ENCODE measurements at regions not wholly inside any gene's neighbourhood (a gene's known extent, or its start where the extent isn't known, plus 50 kb on each side); places are given as distances from the start of the nearest gene placed in this dataset.
"Not testable (repeated sequence)": the region's sequence is repeated elsewhere in the genome, so short reads cannot be mapped to it uniquely, and the experiment has no call there.

- not testable (repeated sequence) for TF ChIP-seq CTCF (IDR thresholded peaks at IDR 0.05; ENCODE audit: low read depth, low read length); EZH2phosphoT487 (IDR thresholded peaks at IDR 0.05; ENCODE audit: low read depth)
Observed at GRCh38 chr1:120952871-120953265, 63.3 kb downstream of the PPIAL4A start.
